Hepatocyte (in vitro differentiated cells): ENCODE measurements at regions not wholly inside any gene's neighbourhood (a gene's known extent, or its start where the extent isn't known, plus 50 kb on each side); places are given as distances from the start of the nearest gene placed in this dataset.

Experiments used
- DNase-seq: peaks from one replicate; pipeline ENCODE4 v3.0.0-alpha.2; 2016; ENCODE audit warnings: low spot score
- H2AFZ ChIP-seq: fragments of 200-600 bp; sonication (generic); 2 replicates; pipeline ENCODE4 v1.6.0; 2016; ENCODE audit warnings: antibody characterized with exemption, mild to moderate bottlenecking
- H3K27ac ChIP-seq: fragments of 200-600 bp; sonication (generic); 2 replicates; pipeline ENCODE4 v1.5.1; 2016; ENCODE audit warnings: mild to moderate bottlenecking
- H3K27me3 ChIP-seq: fragments of 200-600 bp; sonication (generic); 2 replicates; pipeline ENCODE4 v1.6.1; 2016
- H3K36me3 ChIP-seq: fragments of 200-600 bp; sonication (generic); replicated peaks from 2 replicates; pipeline ENCODE4 v1.5.1; 2016; ENCODE audit warnings: low read depth; ENCODE audit not compliant: insufficient read depth
- H3K4me1 ChIP-seq: fragments of 200-600 bp; sonication (generic); 2 replicates; pipeline ENCODE4 v1.5.1; 2016; ENCODE audit warnings: mild to moderate bottlenecking, moderate library complexity; ENCODE audit not compliant: insufficient read depth
- H3K4me2 ChIP-seq: fragments of 200-600 bp; sonication (generic); 2 replicates; pipeline ENCODE4 v1.6.0; 2016
- H3K4me3 ChIP-seq: fragments of 200-600 bp; sonication (generic); 2 replicates; pipeline ENCODE4 v1.5.1; 2016; ENCODE audit warnings: mild to moderate bottlenecking
- H3K79me2 ChIP-seq: fragments of 200-600 bp; sonication (generic); 2 replicates; pipeline ENCODE4 v1.6.0; 2017; ENCODE audit warnings: mild to moderate bottlenecking
- H3K9me2 ChIP-seq: fragments of 200-600 bp; sonication (generic); replicated peaks from 2 replicates; pipeline ENCODE4 v1.6.0; 2017; ENCODE audit warnings: mild to moderate bottlenecking; ENCODE audit not compliant: insufficient read depth
- H3K9me3 ChIP-seq: fragments of 200-600 bp; sonication (generic); 2 replicates; pipeline ENCODE4 v1.5.1; 2016; ENCODE audit warnings: low read depth, mild to moderate bottlenecking
- H4K20me1 ChIP-seq: fragments of 200-600 bp; sonication (generic); 2 replicates; pipeline ENCODE4 v1.6.0; 2016; ENCODE audit warnings: mild to moderate bottlenecking; ENCODE audit not compliant: insufficient read depth, poor library complexity, severe bottlenecking
- EZH2 ChIP-seq: fragments of 200-600 bp; sonication (generic); IDR thresholded peaks from 2 replicates; pipeline ENCODE4 v1.6.1; 2016; ENCODE audit warnings: antibody characterized with exemption, mild to moderate bottlenecking, borderline replicate concordance
- EZH2phosphoT487 ChIP-seq: fragments of 200-600 bp; sonication (generic); IDR thresholded peaks from one replicate; pipeline ENCODE4 v1.6.1; 2018; ENCODE audit warnings: antibody characterized with exemption, mild to moderate bottlenecking, low read depth, moderate library complexity; ENCODE audit not compliant: unreplicated experiment, severe bottlenecking
- WGBS: methylation state at CpG from one replicate; pipeline ENCODE4 v1.1.6; 2016; ENCODE audit warnings: low lambda C conversion rate; ENCODE audit errors: missing lambda C conversion rate; 5-methylcytosine and 5-hydroxymethylcytosine counted together
- TF ChIP-seq, protein P1 (sequence below): fragments of 200-600 bp; sonication (generic); IDR thresholded peaks from 2 replicates; pipeline ENCODE4 v1.5.1; 2016; ENCODE audit warnings: antibody characterized with exemption, mild to moderate bottlenecking; ENCODE audit not compliant: poor library complexity

DNA sequence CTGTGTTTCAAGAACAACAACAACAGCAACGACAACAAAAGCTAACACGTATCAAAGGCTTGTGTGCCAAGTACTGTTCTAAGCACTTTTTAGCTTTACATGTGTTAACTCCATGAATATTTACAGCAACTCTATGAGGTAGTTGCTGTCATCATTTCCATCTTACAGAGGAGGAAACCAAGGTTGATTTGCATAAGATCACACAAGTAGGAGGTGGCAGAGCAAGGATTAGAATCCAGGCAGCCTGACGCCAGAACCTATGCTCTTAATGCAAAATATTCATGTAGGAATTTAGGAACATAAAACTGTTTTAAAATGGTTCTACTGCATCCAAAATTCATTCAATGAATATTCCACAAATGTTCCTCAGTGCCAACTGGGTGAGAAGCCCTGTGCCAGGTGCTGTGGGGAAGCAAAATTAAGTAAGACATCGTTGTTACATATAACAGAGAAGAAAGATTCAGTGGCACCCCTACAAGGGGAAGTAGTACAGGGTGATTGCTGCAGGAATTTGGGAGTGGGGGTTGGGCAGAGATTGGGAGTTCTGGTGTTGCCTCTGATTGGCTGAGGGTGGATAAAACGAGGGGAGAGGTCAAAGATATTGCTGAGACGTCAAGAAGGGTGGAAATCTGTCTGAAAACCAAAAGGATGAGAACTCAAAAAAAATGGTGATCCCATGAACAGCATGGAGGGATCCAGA is 86.1 kb upstream of the ARHGAP20 start:
- Histone ChIP-seq H3K79me2 (no peaks in the 10 kb centered on the region), H3K4me1 (no peaks in the 10 kb centered on the region), H4K20me1 (no peaks in the 10 kb centered on the region), H3K9me2 (no peaks in the 10 kb centered on the region), H3K4me3 (no peak overlapping the region), H3K4me2 (no peak overlapping the region), H3K36me3 (no peaks in the 10 kb centered on the region), H3K27ac (no peak overlapping the region), H3K27me3 (no peaks in the 10 kb centered on the region), H3K9me3 (no peaks in the 10 kb centered on the region), H2AFZ (no peak overlapping the region)
- no peak for DNase-seq
- TF ChIP-seq, protein P1, sequence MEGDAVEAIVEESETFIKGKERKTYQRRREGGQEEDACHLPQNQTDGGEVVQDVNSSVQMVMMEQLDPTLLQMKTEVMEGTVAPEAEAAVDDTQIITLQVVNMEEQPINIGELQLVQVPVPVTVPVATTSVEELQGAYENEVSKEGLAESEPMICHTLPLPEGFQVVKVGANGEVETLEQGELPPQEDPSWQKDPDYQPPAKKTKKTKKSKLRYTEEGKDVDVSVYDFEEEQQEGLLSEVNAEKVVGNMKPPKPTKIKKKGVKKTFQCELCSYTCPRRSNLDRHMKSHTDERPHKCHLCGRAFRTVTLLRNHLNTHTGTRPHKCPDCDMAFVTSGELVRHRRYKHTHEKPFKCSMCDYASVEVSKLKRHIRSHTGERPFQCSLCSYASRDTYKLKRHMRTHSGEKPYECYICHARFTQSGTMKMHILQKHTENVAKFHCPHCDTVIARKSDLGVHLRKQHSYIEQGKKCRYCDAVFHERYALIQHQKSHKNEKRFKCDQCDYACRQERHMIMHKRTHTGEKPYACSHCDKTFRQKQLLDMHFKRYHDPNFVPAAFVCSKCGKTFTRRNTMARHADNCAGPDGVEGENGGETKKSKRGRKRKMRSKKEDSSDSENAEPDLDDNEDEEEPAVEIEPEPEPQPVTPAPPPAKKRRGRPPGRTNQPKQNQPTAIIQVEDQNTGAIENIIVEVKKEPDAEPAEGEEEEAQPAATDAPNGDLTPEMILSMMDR: no peak
- TF ChIP-seq EZH2phosphoT487: no peak
- TF ChIP-seq EZH2: no peak
- WGBS: 81% methylated on average over 6 of the region's 6 CpGs

DNA sequence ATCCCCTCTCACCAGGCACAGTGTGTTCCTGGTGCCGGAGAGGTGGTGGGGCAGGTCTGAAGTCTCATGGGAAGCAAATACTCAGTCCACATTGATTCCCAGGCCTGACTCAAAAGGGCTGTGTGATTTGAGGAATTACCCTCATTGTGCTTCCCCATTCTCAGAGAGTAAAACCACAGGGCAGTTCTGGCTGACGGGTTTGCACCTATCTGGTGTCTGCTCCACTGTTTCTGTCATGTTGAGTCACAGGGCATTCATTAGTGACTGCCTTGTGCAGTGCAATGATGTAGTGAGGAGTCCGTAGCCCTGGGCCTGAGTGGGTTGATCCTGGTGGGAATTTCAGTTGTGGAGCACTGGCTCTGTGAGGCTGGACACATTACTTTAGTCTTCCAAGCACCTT is 85.2 kb upstream of the ARHGAP20 start:
- Histone ChIP-seq H3K36me3 (no peaks in the 10 kb centered on the region), H3K9me3 (no peaks in the 10 kb centered on the region), H3K4me2 (no peak overlapping the region), H3K4me3 (no peak overlapping the region), H3K79me2 (no peaks in the 10 kb centered on the region), H4K20me1 (no peaks in the 10 kb centered on the region), H3K27me3 (no peaks in the 10 kb centered on the region), H2AFZ (no peak overlapping the region), H3K9me2 (no peaks in the 10 kb centered on the region), H3K27ac (no peak overlapping the region), H3K4me1 (no peaks in the 10 kb centered on the region)
- TF ChIP-seq EZH2phosphoT487 (no peak), EZH2 (no peak)
- TF ChIP-seq, protein P1: no peak
- WGBS: 88% methylated on average over 3 of the region's 3 CpGs
- DNase-seq: no peak

DNA sequence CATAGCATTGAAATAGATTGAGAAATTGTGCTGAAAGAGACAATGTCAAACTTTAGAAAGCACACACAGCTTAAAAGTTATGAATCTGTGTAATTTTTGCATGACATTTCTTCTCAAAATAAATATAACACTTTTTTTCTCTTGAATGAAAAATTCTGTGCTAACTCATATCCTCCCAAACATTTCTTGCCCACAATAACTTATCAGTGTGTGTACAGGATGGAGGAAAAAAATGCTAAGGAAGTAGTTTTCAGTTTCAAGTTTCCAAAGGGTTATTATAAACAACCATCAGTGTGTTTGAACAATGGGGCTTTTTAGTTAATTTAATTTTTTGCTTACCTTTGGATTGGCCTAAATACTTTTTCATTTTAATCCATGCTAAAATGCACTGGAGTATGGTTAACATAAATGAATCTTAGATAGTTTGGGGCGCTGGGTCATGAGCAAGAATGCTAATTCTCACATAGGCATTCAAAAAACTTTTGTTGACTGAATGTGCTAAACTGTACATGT is 82.9 kb upstream of the ARHGAP20 start:
- no peaks in the 10 kb centered on the region for H3K4me1 ChIP-seq
- no peak overlapping the region for H3K4me2 ChIP-seq
- H3K27me3 ChIP-seq: no peaks in the 10 kb centered on the region
- TF ChIP-seq EZH2phosphoT487: no peak
- TF ChIP-seq, protein P1: no peak
- TF ChIP-seq EZH2: no peak
- no peaks in the 10 kb centered on the region for H3K9me2 ChIP-seq
- no peaks in the 10 kb centered on the region for H3K36me3 ChIP-seq
- no peaks in the 10 kb centered on the region for H3K79me2 ChIP-seq
- no peak overlapping the region for H3K27ac ChIP-seq
- H4K20me1 ChIP-seq: no peaks in the 10 kb centered on the region
- no peak overlapping the region for H3K4me3 ChIP-seq
- 85% methylated on average over 1 of the region's 1 CpG for WGBS
- DNase-seq: no peak
- no peak overlapping the region for H2AFZ ChIP-seq
- H3K9me3 ChIP-seq: no peaks in the 10 kb centered on the region
